ENCODE measurements at regions not wholly inside any gene's neighbourhood (a gene's known extent, or its start where the extent isn't known, plus 50 kb on each side); places are given as distances from the start of the nearest gene placed in this dataset.

DNA sequence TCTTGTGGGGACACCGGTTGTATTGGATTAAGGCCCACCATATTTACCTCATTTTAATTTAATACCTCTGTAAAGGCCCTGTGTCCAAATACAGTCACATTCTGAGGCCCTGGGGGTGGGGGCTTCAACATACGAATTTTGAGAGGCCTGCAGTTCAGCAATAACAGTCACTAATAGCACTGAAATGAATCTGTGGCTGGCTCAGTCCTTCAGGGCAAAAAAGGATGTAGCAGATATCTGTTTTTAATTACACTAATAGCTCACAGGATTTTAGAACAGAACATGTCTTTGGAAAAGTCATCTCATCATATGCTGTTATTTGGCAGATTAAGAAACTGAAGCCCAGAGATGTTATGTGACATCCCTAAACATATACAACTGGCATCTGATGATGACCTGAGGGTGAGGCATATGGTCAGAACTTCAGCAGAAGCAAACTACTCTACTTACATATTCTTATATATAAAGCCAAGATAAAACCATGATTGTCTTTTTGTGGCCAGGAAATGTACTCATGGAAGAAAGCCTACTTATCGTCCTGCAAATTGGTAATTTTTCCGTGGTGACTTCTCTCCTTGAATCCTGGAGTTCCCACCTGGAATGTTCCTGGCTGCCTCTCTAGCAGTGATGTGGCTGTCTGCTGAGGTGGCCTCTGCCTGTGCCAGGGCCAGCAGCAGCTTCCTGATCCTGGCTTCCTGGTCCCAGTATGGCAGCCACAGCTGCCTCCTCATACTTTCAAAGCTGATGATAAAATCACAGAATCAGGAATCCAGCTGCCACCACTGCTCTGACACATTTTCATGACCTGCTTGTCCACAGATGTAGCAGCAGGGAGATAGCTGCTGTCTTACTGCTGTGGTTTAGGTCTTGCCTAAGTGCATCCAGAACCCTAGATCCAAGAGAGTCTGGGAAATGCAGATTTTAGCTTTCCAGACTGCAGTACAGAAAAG lies 72.1 kb upstream of the ANKRD55 start:
- TF ChIP-seq, protein P1, sequence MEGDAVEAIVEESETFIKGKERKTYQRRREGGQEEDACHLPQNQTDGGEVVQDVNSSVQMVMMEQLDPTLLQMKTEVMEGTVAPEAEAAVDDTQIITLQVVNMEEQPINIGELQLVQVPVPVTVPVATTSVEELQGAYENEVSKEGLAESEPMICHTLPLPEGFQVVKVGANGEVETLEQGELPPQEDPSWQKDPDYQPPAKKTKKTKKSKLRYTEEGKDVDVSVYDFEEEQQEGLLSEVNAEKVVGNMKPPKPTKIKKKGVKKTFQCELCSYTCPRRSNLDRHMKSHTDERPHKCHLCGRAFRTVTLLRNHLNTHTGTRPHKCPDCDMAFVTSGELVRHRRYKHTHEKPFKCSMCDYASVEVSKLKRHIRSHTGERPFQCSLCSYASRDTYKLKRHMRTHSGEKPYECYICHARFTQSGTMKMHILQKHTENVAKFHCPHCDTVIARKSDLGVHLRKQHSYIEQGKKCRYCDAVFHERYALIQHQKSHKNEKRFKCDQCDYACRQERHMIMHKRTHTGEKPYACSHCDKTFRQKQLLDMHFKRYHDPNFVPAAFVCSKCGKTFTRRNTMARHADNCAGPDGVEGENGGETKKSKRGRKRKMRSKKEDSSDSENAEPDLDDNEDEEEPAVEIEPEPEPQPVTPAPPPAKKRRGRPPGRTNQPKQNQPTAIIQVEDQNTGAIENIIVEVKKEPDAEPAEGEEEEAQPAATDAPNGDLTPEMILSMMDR (conservative IDR thresholded peaks at IDR 0.05; ENCODE audit: low read length): no peak
- TF ChIP-seq EZH2phosphoT487 (IDR thresholded peaks at IDR 0.05; ENCODE audit: borderline replicate concordance): no peak
- Histone ChIP-seq H3K9me2 (replicated peaks; ENCODE audit: low read depth, low read length) (no peaks in the 10 kb centered on the region), H3K9ac (ENCODE audit: low read depth, low read length, poor library complexity, severe bottlenecking) (no peak overlapping the region), H3K36me3 (ENCODE audit: insufficient read depth, low read length) (no peaks in the 10 kb centered on the region), H3K4me1 (ENCODE audit: insufficient read depth, low read length, poor library complexity, severe bottlenecking) (no peaks in the 10 kb centered on the region), H3K79me2 (ENCODE audit: insufficient read depth, low read length) (no peaks in the 10 kb centered on the region), H3F3A (ENCODE audit: low read depth) (no peaks in the 10 kb centered on the region), H2AFZ (ENCODE audit: low read length) (no peak overlapping the region), H4K20me1 (ENCODE audit: insufficient read depth, low read length, poor library complexity, severe bottlenecking) (no peaks in the 10 kb centered on the region), H3K4me2 (ENCODE audit: low read depth, low read length, poor library complexity, severe bottlenecking) (no peak overlapping the region), H3K4me3 (ENCODE audit: low read length, poor library complexity, severe bottlenecking) (no peak overlapping the region), H3K9me3 (ENCODE audit: insufficient read depth, low read depth, low read length) (peaks cover 3% of the 10 kb centered on the region; the same call in 1 of the 2 replicates), H3K27me3 (ENCODE audit: insufficient read depth, low read length, poor library complexity, severe bottlenecking) (no peaks in the 10 kb centered on the region)

DNA sequence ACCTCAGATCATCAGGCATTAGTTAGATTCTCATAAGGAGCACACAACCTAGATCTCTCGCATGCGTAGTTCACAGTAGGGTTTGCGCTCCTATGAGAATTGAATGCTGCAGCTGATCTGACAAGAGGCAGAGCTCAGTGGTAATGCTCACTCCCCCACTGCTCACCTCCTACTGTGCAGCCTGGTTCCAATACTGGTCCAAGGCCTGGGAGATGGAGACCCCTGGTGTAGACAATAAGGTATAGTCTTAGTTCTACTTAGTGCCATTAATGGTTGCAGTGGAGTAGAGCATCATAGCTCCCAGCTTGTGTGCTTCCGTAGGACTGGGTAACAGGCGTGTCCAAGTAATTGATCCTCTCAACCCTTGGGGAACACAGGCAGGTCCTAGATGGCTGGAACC lies 70.4 kb upstream of the ANKRD55 start:
- TF ChIP-seq, protein P1 (conservative IDR thresholded peaks at IDR 0.05; ENCODE audit: low read length): peak; percentile 34
- TF ChIP-seq EZH2phosphoT487 (IDR thresholded peaks at IDR 0.05; ENCODE audit: borderline replicate concordance): no peak
- no peaks in the 10 kb centered on the region for H3K27me3 ChIP-seq (ENCODE audit: insufficient read depth, low read length, poor library complexity, severe bottlenecking)
- no peak overlapping the region for H2AFZ ChIP-seq (ENCODE audit: low read length)

DNA sequence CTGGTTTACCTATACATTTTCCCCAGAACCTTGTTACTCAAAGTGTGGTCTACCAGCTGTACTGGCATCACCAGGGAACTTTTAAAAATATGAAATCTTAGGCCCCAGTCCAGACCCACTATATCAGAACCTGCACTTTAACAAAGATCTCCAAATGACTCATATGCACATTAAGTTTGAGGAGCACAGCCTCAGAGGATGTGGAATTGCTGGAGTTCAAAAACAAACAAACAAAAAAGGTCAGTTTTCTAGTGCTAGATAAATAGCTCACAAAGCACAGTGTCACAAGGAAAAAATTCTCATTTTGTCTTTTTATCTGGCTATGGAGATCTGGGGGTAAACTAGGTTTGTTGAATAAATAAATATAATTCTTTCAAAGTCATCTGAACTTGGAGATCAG lies 68.9 kb upstream of the ANKRD55 start:
- TF ChIP-seq, protein P1 (conservative IDR thresholded peaks at IDR 0.05; ENCODE audit: low read length): no peak
- H3K79me2 ChIP-seq (ENCODE audit: insufficient read depth, low read length): no peaks in the 10 kb centered on the region
- peaks cover 3% of the 10 kb centered on the region; the same call in 1 of the 2 replicates for H3K9me3 ChIP-seq (ENCODE audit: insufficient read depth, low read depth, low read length)
- no peaks in the 10 kb centered on the region for H3K9me2 ChIP-seq (replicated peaks; ENCODE audit: low read depth, low read length)
- H3K36me3 ChIP-seq (ENCODE audit: insufficient read depth, low read length): no peaks in the 10 kb centered on the region
- H4K20me1 ChIP-seq (ENCODE audit: insufficient read depth, low read length, poor library complexity, severe bottlenecking): no peaks in the 10 kb centered on the region
- no peak overlapping the region for H2AFZ ChIP-seq (ENCODE audit: low read length)
- no peak overlapping the region for H3K4me2 ChIP-seq (ENCODE audit: low read depth, low read length, poor library complexity, severe bottlenecking)
- H3F3A ChIP-seq (ENCODE audit: low read depth): no peaks in the 10 kb centered on the region
- H3K4me3 ChIP-seq (ENCODE audit: low read length, poor library complexity, severe bottlenecking): no peak overlapping the region
- H3K4me1 ChIP-seq (ENCODE audit: insufficient read depth, low read length, poor library complexity, severe bottlenecking): no peaks in the 10 kb centered on the region
- no peaks in the 10 kb centered on the region for H3K27me3 ChIP-seq (ENCODE audit: insufficient read depth, low read length, poor library complexity, severe bottlenecking)
- no peak overlapping the region for H3K9ac ChIP-seq (ENCODE audit: low read depth, low read length, poor library complexity, severe bottlenecking)

More for the DNA sequence above, 70.4 kb upstream of the ANKRD55 start:
- Histone ChIP-seq H3K36me3 (ENCODE audit: insufficient read depth, low read length) (no peaks in the 10 kb centered on the region), H4K20me1 (ENCODE audit: insufficient read depth, low read length, poor library complexity, severe bottlenecking) (no peaks in the 10 kb centered on the region), H3F3A (ENCODE audit: low read depth) (no peaks in the 10 kb centered on the region), H3K4me3 (ENCODE audit: low read length, poor library complexity, severe bottlenecking) (no peak overlapping the region), H3K4me1 (ENCODE audit: insufficient read depth, low read length, poor library complexity, severe bottlenecking) (no peaks in the 10 kb centered on the region), H3K79me2 (ENCODE audit: insufficient read depth, low read length) (no peaks in the 10 kb centered on the region), H3K9me2 (replicated peaks; ENCODE audit: low read depth, low read length) (no peaks in the 10 kb centered on the region), H3K9ac (ENCODE audit: low read depth, low read length, poor library complexity, severe bottlenecking) (no peak overlapping the region), H3K9me3 (ENCODE audit: insufficient read depth, low read depth, low read length) (peaks cover 3% of the 10 kb centered on the region; the same call in 1 of the 2 replicates), H3K4me2 (ENCODE audit: low read depth, low read length, poor library complexity, severe bottlenecking) (no peak overlapping the region)

Data from Loucy (cell line).